AML-193 (cell line): ENCODE measurements at regions not wholly inside any gene's neighbourhood (a gene's known extent, or its start where the extent isn't known, plus 50 kb on each side); places are given as distances from the start of the nearest gene placed in this dataset.

Experiments used
- DNase-seq, 2 experiments: peaks; one replicate each; lab custom pipeline; 2025; lab: John Stamatoyannopoulos, UW

DNA sequence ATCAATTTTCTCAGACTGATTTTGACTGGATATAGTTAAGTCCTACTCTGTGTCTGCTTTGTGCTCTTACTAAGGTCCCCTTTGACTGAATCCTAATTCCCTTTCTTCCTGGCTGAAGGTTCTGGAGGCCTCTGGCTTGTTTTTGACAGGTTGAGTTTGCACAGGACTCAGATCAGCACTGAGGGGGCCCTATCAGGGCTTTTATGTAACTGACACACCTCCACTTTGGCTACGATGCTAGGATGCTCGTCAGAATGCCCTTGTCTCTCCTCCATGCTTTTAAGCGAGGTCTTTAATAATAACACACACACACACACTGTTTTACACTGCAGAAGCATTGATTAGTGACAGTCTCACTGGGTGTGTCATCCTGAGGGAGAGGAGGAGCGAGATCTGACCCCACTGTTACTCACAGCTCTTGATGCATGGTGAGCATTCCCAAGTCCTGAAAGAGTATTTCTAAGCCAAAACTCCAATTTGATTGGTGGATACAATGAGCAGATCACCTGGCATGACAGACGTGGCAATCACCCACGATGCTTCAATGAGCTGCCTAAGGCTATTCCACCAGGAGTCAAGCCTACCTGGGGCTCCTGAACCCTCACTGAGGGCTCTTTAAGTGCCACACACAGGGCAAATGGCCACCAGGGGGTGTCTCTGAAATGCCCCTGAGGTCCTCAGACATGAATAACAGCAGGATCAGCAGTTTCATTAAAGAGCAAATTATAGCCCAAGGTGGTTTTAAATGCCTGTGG is 130.4 kb upstream of the CPEB2 start:
- peak; percentile 21 to 46 for DNase-seq

DNA sequence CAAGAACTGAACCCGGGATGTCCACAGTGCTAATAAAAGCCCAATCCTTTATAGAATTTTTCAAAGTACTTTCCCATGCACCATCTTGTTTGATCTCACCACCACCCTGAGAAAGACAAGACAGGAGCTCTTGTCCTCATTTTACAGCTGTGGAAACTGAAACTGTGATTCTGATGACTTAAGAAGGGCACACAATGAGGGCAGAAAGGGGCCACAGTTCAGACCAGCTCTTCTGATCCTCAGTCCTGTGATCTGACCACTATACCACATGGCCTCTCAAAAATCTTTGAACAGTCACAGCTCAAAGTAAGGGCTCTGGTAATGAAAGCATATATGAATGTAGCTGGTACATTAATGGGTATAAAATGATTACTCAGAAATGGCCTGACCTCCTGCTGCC is 127.3 kb upstream of the CPEB2 start:
- no peak for DNase-seq

DNA sequence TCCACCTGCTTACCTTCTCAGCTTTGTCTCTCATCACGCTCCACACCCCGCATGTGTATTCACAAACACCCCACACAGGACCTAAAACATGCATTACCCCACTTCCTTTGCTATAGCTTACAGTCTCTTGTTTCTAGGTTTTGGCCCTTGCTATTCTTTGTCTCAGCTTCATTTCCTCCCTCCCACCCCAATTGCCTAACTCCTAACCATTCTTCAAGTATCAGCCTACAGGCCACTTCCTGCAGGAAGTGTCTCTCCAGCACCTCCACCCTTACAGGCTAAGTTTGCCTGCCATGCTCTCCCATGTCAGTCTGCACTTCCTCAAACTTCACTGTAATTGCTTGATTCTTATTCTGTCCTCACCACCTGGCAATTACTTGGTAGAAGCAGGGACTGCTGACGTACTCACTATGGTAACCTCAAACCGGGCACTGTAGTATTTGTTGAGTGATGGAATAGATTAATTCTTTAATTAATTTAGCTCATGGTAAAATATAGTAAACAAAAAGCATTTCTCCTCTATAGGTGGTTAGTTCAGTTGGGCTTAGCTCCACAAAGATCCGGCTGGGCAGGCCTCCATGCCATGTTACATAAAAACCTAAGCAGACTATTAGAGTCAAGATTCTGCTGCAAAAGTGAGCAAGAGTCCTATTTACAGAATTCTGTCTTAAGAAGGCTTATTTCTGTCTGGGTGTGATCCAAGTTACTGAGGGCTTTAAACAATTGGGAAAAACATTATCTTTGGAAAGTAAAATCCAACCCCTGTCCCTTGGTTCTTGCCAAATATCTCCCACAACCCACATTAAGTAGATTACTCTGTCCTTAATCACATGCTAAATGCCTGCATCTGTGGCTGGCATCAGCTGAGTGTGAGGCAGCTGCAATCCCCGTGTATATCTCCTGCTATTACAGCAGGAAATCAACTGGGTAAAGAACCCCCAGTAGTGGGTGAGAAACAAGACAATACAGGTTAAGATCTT is 124.7 kb upstream of the CPEB2 start:
- peak; percentile 97 for DNase-seq

DNA sequence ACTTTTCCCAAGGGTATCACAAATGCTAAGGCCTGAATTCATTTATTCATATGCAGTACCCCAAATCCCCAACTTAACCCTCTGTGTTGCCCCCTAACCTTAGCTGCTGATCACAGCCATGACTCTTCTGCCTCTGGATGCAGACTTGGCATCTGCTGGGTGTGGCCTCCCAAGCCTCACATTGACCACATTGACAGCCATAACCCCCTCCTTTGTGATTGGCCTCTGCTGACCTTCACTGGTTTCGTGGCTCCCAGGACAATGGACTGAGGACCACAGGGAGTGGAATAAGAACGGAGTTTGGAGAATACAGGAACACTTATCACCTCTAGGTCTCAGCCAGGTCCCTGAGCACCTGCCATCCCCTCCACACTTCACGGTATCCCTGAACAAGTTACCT is 123.6 kb upstream of the CPEB2 start:
- DNase-seq = no peak

DNA sequence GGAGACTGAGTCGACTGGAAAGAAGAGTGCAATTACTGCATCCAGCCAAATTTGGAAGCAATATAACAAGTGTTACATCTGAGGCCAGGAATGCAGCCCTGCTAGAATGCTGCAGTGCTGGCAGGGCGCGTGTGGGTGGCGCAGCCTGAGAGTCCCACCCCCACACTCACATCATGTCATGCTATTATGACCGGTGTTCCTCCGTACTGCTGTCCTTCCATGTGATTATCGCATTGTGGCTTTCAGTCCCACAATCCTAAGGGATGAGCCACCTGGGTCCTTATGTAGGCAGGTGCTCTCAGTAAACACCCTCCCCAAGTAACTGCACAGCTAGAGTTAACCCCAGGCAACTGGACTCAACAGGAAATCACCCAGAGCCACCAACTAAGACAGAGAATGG is 122.6 kb upstream of the CPEB2 start:
- DNase-seq = no peak

DNA sequence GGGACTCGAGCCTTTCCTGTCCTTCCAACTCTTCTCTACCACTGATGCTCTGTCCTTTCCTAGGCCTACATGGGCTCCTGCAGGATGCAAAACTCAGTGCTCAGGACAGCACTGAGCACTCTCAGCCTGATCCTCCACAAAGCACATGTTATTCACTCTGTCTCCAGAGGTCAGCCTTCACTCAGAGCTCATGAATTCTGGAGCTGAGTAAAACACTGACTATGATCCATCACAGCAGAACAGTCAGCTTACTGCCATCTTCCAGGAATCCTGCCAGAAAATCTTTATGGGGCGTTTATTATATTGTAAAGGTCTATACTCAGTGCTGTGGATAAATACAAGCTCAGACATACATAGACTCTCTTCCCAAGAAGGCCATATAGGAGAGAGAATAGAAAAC is 121.5 kb upstream of the CPEB2 start:
- no peak for DNase-seq

DNA sequence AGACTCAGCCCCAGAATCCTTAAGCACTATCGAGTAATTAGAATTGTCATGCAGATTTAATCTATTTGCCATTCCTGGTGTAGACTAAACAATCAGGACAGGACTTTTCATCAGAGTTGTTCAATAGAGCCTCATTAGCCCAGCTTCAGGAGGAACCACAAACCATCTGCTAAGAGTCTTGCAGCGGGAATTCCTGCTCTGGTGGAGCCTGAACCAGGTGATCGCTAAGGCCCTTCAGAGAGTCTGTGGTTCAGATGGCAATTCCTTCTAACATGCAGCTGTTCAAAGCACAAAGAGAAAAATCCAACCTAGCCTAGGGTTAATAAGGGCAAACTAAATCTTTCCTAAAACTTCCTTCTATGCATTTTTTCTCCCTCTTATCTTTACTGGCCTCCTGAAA is 119.1 kb upstream of the CPEB2 start:
- no peak for DNase-seq

DNA sequence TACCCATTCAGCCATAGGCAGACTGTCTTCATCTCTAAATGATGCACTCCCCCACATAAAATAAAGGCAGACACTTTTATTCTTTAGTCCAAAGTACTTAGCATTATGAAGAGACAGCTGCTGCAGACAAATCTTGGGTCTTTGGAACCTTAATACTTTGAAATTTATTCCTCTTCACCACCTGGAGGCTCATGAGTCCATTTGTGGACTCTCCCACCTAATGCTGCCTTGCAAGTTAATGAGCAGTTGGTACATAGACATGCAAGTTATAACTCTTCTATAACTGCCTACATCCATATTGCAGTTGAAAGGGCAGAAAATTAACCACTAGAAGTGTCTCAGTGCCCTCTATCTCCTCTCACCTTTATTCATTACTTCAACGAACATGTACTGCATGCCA is 118.6 kb upstream of the CPEB2 start:
- DNase-seq = no peak

DNA sequence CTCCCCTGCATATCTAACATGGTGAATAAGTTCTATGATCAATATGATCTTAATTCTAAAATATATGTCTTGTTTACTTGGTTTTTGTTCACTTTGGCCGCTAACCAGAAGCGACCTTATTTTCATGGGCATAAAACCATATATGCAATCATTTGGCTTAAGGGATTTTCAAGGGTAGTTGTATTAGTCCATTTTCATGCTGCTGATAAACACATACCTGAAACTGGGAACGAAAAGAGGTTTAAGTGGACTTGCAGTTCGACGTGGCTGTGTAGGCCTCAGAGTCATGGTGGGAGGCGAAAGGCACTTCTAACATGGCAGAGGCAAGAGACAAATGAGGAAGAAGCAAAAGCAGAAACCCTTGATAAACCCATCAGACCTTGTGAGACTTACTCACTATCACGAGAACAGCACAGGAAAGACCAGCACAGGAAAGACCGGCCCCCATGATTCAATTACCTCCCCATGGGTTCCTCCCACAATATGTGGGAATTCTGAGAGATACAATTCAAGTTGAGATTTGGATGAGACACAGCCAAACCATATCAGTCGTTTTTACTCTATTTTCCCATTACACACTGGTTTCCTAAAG is 114.3 kb upstream of the CPEB2 start:
- DNase-seq = no peak

DNA sequence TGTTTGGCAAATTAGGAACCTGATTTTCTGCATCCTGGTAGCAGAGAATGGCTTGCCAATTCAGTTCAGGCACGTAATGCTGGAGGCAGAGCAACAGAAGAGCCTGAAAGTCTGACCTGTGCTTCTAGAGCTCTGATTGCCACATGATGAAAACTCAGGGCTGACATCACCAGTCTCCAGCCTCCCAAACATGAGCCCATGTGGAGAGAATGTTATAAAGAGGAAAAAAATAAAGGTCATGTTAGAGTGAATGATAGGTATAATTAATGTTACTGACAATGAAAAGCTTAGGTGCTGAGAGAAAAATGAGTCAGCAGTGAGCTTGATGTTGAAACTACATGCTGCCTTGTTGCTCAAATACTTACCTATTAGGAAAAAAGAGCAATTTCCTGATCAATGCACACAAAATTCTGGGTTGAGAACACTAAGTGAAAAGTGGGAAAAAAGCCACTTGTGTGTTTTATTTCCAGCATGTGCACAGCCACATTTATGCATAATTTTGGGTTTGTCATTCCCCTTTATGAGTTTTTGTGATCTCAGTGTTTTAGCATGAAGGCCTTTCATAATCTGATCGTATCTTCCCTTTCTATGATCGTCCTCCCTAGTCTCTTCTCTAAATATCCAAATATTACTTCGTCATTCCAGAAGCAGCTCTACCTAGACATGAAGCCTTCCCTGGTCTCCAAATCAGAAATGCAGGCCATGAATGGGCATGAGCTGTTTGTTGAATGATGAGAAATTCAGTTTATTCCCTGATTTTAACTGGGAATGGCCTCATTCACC is 113.3 kb upstream of the CPEB2 start:
- DNase-seq = no peak

DNA sequence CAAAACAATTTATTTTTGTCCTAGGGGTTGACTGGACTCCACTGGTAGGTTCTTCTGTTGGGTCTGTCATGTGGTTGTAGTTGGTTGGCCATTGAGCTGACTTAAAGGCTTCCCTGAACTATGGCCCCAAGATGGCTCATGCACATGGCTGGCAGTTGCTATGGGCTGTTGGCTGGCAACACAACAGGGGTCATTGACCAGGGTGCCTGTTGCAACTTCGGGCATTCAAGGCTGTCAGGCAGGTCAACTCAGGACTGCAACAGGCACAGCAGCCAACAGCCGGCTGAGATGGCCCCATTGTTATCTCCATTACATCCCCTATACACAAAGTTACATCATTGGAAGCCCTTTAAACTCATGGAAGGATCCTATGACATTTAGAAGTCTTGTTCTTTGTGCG is 109.7 kb upstream of the CPEB2 start:
- DNase-seq = no peak

DNA sequence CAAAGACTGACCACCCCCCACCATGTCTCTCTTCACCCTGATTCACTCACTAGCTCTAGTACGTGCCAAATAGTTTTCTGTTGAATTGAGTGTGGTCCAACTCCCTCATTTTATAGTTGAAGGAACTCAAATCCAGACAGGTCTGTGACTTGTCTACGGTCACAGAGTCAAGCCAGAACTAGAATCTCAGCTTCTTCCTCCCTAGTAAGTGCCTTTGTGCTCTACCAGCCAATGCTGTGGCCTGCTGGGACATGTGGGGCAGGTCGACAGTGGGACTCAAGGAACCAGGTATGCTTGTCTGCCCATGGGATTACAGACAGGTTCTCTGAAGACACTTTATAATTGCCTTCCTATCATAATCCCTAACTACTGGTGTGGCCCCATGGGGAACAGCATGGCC is 108.6 kb upstream of the CPEB2 start:
- no peak for DNase-seq

DNA sequence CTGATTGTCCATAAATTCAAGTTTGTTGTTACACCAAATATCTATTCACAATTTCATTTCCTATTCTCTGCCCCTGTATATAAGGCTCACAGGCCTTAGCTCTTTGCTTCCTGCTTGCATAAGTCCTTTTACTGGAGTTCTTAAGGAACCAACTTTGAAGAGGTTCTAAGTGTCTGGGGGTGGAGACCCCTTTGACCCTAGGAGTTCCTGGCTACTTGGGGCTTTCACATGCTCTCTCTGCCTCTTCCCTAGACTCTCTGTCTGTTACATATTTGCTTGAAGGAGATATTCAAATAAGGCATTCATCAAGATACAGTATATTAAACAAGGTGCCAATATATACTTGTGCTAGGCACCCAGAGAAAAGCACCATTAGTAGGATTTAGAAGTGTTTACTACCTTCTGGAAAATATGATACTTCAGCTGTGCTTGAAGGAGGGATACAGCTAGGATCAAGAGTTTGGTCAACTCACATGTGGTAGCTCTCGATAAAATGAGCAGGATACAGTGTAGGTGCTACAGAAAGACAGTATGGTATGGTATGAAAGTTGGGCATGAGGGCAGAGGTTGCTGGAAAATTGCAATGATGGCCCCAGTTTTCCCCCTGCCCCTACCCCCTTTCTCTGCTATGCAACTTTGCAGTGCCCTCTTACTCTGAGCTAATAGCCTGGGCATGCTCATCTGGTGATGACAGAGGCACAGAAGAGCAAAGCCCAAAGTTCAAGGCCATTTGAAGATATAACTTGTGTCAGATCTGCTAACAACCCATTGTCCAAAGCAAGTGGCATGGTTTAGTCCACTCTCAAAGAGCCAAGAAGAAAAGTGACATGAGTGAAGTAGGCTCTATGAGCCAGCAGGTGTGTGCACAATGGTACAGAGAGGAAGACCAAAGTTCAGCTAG is 107.6 kb upstream of the CPEB2 start:
- no peak for DNase-seq

DNA sequence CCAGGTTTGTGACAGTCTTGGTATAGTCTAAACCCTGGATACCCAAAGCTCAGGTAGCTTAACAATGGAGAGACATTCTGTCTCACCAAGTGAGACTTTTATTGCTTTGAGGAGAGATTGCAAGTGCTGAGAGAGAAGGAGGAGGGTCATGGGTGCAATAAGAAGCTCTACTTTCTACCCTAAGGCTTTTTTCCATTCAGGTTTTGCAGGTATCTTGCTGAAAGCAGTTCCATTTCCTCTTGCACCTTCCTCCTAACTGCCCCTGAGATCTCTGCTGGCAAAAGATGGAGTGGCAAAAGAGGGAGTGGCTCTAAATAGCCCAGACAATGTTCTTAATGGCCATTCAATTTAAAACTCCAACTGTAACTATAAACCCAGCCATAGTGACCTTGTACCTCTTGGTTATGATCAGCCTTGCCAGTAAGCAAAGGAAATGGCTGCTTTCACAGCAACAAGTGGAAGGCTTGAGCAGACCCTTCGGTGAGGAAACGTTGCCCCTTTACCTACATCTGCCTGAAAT is 105.6 kb upstream of the CPEB2 start:
- no peak for DNase-seq

DNA sequence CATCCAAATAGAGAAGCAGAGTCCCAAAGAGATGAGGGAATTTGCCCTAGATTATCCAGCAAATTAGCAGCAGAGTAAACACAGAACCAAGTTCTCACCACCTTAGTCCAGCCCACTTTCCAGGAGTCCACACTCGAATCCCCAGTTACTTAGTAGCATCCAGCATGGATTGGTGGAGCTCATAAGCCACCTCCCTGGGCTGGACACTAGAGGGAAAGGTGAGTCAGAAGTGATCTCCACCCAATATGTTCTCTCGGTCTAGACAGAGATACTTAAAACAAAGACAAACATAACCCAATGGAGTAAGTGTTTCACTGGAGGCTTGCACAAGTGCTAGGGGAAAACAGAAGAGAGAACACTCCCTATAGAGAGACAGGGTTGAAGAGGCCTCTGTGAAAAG is 105.1 kb upstream of the CPEB2 start:
- DNase-seq = no peak

DNA sequence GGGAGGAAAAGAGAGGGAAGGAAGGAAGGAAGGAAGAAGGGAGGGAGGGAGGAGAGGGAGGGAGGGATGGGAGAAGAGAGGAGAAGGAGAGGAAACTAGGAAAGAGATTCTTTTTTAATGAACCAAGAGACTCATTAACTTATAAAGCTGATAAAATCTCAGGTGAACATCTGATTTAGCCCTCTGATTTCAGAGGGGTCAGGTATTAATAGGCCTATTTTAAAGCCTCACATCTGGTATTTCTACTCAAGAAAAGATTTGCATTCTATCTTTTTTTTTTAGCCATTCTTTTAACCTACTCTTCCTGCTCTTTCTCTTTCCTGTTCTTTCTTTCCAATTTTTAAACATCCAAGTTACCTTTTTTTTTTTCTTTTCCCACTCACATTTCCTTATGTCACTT is 103.3 kb upstream of the CPEB2 start:
- no peak for DNase-seq

DNA sequence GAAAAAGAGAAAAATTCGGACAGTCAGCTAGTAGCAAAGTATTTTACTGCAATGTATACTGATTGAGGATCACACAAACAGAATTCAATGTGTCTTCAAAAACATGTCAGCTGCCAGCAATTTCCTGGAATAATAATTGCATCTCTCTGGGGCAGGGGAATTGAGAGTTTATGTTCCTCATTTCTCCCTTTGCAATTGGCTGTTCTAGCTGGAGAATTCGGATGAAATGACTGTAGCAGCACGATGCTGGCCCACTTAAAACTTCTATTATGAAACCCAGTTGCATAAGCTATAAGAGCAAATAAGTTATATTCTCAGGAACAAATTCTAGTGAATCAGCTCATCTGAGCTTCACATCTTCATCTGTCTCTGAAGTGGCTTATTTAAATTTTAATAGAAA is 99.9 kb upstream of the CPEB2 start:
- DNase-seq = no peak

DNA sequence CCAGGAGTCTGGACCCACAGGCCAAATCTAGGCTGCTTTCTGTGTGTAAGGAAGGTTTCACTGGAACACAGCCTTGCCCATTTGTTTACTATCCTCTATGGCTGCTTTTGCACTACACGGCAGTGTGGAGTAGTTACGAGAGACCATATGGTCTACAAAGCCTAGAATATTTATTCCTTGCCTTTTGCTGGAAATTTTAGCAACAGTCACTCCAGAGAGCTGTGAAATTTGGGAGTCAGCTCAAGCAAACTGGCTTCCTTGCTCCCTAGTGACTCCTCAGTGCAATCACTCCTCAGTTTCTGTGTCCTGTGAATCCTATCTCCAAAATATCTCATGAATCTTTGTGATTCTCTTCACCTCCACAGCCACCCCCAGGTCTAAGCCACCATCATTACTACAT is 99.0 kb upstream of the CPEB2 start:
- DNase-seq = no peak

DNA sequence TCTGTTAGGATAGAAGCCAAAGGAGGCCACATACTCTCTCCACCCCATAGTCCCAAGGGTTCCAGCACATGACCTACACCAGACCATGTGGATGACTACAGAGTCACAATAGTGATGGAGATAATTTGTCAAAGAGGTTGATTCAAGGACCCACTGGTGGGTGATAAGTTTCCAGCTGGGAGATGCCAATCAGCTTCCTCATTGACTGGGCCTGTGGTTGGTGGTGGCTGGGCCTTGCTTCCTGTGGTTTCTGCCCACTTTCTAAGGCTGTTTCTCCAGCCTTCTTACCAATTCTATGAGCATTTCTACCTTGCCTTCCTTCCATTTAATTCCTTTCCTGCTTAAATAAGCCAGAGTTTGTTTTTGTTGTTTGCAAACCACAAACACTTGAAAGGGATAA is 95.5 kb upstream of the CPEB2 start:
- peak; percentile 75 to 80 for DNase-seq

DNA sequence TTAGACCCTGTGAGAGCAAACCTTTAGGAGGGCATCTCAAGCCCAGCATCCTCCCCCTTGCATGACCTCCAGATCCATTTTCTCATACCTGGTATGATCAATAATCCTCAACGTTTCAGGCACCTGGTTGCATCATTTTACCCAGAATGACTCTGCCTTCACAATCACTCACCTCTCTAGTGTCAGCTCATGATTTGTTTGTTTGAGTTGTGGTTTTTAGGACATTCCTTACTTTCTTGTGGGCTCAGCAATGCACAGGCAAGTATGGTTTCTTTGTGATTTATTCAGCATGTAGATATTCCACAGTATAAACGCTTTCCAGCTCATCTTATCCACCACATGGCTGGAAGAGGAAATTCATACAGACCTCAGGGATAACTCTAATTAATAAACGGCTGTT is 93.6 kb upstream of the CPEB2 start:
- no peak for DNase-seq

DNA sequence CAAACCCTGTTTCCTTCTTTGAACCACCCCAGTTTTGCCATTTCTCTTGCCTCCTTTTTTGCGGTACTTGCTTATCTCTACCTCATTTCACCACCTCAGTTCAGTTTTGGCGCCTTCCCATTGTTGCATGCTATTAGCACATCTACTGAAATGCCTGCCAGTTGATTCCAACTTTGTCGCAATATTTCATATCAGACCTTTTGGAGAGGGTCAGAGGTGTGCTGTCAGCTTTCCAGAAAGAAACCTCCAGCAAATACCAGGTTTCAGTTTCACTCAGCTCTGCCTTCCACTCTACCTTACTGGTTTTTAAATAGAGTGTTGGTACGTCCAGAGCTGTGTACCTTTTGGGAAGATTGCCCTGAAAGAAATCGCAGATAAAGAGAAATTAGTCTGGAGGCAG is 91.9 kb upstream of the CPEB2 start:
- no peak for DNase-seq
